Stomach (tissue), 8 donors: ENCODE measurements at regions not wholly inside any gene's neighbourhood (a gene's known extent, or its start where the extent isn't known, plus 50 kb on each side); places are given as distances from the start of the nearest gene placed in this dataset.

ENCODE experiments used
- DNase-seq, 2 donors: peaks; one replicate each; pipeline versions ENCODE4 v3.0.0 to v3.0.0-alpha.2; 2013 to 2019
- H3K27ac ChIP-seq, 5 donors: fragments of 200-600 bp in 4 of 5; sonication (generic) in 4 of 5; one replicate each; pipeline ENCODE4 v1.5.1; 2013 to 2019; ENCODE audit warnings: mild to moderate bottlenecking in 1 of 5, moderate library complexity in 1 of 5
- H3K27me3 ChIP-seq, 3 donors: fragments of 200-600 bp; sonication (generic); one replicate each; pipeline ENCODE4 v1.5.1; 2017 to 2019; ENCODE audit warnings: mixed run types in 1 of 3
- H3K36me3 ChIP-seq, 4 donors: fragments of 200-600 bp; sonication (generic); 1 replicate in 3 of 4; 2 replicates in 1 of 4; pipeline ENCODE4 v1.5.1; 2016 to 2019
- H3K4me1 ChIP-seq, 4 donors: fragments of 200-600 bp; sonication (generic); one replicate each; pipeline ENCODE4 v1.5.1; 2016 to 2019
- H3K4me3 ChIP-seq, 4 donors: fragments of 200-600 bp; sonication (generic) in 3 of 4; one replicate each; pipeline ENCODE4 v1.5.1; 2016 to 2019; ENCODE audit warnings: mild to moderate bottlenecking in 1 of 4
- H3K9me3 ChIP-seq, 4 donors: fragments of 200-600 bp; sonication (generic); one replicate each; pipeline ENCODE4 v1.5.1; 2016 to 2019
- CTCF ChIP-seq, 7 experiments: fragments of 450-650 bp in 4 of 7; fragments of 200-600 bp in 3 of 7; sonication (generic) in 3 of 7; IDR thresholded peaks; one replicate each; pipeline ENCODE4 v1.5.1; 2016 to 2019; ENCODE audit warnings: antibody characterized with exemption in 7 of 7, control low read depth in 2 of 7, mild to moderate bottlenecking in 1 of 7
- EP300 ChIP-seq: sonication (generic); formaldehyde crosslinking; IDR thresholded peaks from one replicate; pipeline ENCODE4 v1.6.1; 2017; ENCODE audit warnings: antibody characterized with exemption
- POLR2A ChIP-seq, 4 donors: fragments of 450-650 bp; IDR thresholded peaks; one replicate each; pipeline ENCODE4 v1.6.1; 2016; ENCODE audit warnings: antibody characterized with exemption in 4 of 4, control low read depth in 2 of 4, mild to moderate bottlenecking in 1 of 4, moderate library complexity in 1 of 4
- POLR2AphosphoS5 ChIP-seq, 3 donors: sonication (generic); formaldehyde crosslinking; IDR thresholded peaks; one replicate each; pipeline ENCODE4 v1.6.1; 2016; ENCODE audit warnings: antibody characterized with exemption in 3 of 3
- WGBS, 5 donors: extraction: QIAGEN DNeasy Blood & Tissue Kit in 3 of 5; methylation state at CpG; one replicate each; pipeline versions ENCODE4 v1.1.5 to v1.1.7; 2013 to 2018; 5-methylcytosine and 5-hydroxymethylcytosine counted together
- intact Hi-C: fragments of 100-400 bp; cut with DNase I; formaldehyde crosslinking; loops from one replicate; pipeline ENCODE4 v1.15.1; 2023; ENCODE audit warnings: low total_unique reads
- donor health status: healthy with polysubstance abuse.
- donor health status: Bipolar disorder and iron deficiency.
- donor health status: healthy.

GRCh38 chr2:122029456-122029855 is 274.0 kb downstream of the TSN start:
- TF ChIP-seq POLR2AphosphoS5 (IDR thresholded peaks at IDR 0.05) = no peak

GRCh38 chr2:122029945-122030344 is 274.5 kb downstream of the TSN start:
- Histone ChIP-seq H3K27ac (no peak overlapping the region), H3K36me3 (no peaks in the 10 kb centered on the region), H3K9me3 (no peaks in the 10 kb centered on the region), H3K4me3 (no peak overlapping the region), H3K4me1 (no peaks in the 10 kb centered on the region), H3K27me3 (no peaks in the 10 kb centered on the region)
- DNase-seq = no peak
- WGBS, 5 donors = 42 to 75% (median 62%) methylated on average over 3 of the region's 3 CpGs
- intact Hi-C loops = no loop called here
- TF ChIP-seq EP300 = no peak
- no peak for TF ChIP-seq POLR2AphosphoS5 (IDR thresholded peaks at IDR 0.05)
- no peak for TF ChIP-seq CTCF (IDR thresholded peaks at IDR 0.05)
- TF ChIP-seq POLR2A (IDR thresholded peaks at IDR 0.05) = no peak

More at GRCh38 chr2:122029456-122029855, 274.0 kb downstream of the TSN start:
- H3K36me3 ChIP-seq = no peaks in the 10 kb centered on the region
- H3K4me3 ChIP-seq = no peak overlapping the region
- DNase-seq = no peak
- H3K27me3 ChIP-seq = no peaks in the 10 kb centered on the region
- intact Hi-C loops = no loop called here
- no peak overlapping the region for H3K27ac ChIP-seq
- no peaks in the 10 kb centered on the region for H3K4me1 ChIP-seq
- WGBS, 5 donors = 71 to 88% (median 76%) methylated on average over 7 of the region's 7 CpGs
- no peaks in the 10 kb centered on the region for H3K9me3 ChIP-seq

GRCh38 chr2:122031544-122032263 is 276.3 kb downstream of the TSN start:
- no peaks in the 10 kb centered on the region for H3K9me3 ChIP-seq
- DNase-seq = peak in 1 of 2 donors; percentile 41
- no peak for TF ChIP-seq POLR2A (IDR thresholded peaks at IDR 0.05)
- TF ChIP-seq CTCF (IDR thresholded peaks at IDR 0.05) = no peak
- no peak for TF ChIP-seq EP300
- no peak for TF ChIP-seq POLR2AphosphoS5 (IDR thresholded peaks at IDR 0.05)
- H3K27me3 ChIP-seq = no peaks in the 10 kb centered on the region
- H3K36me3 ChIP-seq = no peaks in the 10 kb centered on the region
- no peak overlapping the region for H3K27ac ChIP-seq
- 55 to 64% (median 62%) methylated on average over 10 of the region's 10 CpGs for WGBS, 5 donors
- no peak overlapping the region for H3K4me3 ChIP-seq
- no peaks in the 10 kb centered on the region for H3K4me1 ChIP-seq
- intact Hi-C loops = no loop called here

- DNase-seq = no peak
- WGBS, 5 donors = 74 to 89% (median 84%) methylated on average over 6 of the region's 6 CpGs
- no peak overlapping the region for H3K27ac ChIP-seq
- intact Hi-C loops = no loop called here
- no peaks in the 10 kb centered on the region for H3K4me1 ChIP-seq
- no peak overlapping the region for H3K4me3 ChIP-seq
- no peaks in the 10 kb centered on the region for H3K27me3 ChIP-seq
- H3K36me3 ChIP-seq = no peaks in the 10 kb centered on the region
- H3K9me3 ChIP-seq = no peaks in the 10 kb centered on the region
- TF ChIP-seq CTCF (IDR thresholded peaks at IDR 0.05) = no peak
- no peak for TF ChIP-seq POLR2A (IDR thresholded peaks at IDR 0.05)
- TF ChIP-seq EP300 = no peak
- TF ChIP-seq POLR2AphosphoS5 (IDR thresholded peaks at IDR 0.05) = no peak
Measured at GRCh38 chr2:122032264-122032645, 276.8 kb downstream of the TSN start.

GRCh38 chr2:122033778-122034177 is 278.3 kb downstream of the TSN start:
- H3K4me3 ChIP-seq = no peak overlapping the region
- TF ChIP-seq POLR2A (IDR thresholded peaks at IDR 0.05) (no peak), EP300 (no peak), CTCF (IDR thresholded peaks at IDR 0.05) (no peak), POLR2AphosphoS5 (IDR thresholded peaks at IDR 0.05) (no peak)
- H3K27me3 ChIP-seq = no peaks in the 10 kb centered on the region
- H3K9me3 ChIP-seq = no peaks in the 10 kb centered on the region
- no peak overlapping the region for H3K27ac ChIP-seq
- intact Hi-C loops = no loop called here
- no peak for DNase-seq
- H3K4me1 ChIP-seq = no peaks in the 10 kb centered on the region
- WGBS, 5 donors = 72 to 75% (median 74%) methylated on average over 3 of the region's 3 CpGs
- H3K36me3 ChIP-seq = no peaks in the 10 kb centered on the region
